Coronary artery (tissue), 2 donors: ENCODE measurements at regions not wholly inside any gene's neighbourhood (a gene's known extent, or its start where the extent isn't known, plus 50 kb on each side); places are given as distances from the start of the nearest gene placed in this dataset.

Source experiments
- DNase-seq: peaks from one replicate; pipeline ENCODE4 v3.0.0-alpha.2; 2017; ENCODE audit warnings: low spot score
- H3K27ac ChIP-seq, 2 donors: fragments of 200-600 bp; sonication (generic); one replicate each; pipeline ENCODE4 v1.5.1; 2016 to 2019
- H3K4me3 ChIP-seq: fragments of 200-600 bp; sonication (generic); 2 replicates; pipeline ENCODE4 v1.5.1; 2016; ENCODE audit warnings: mild to moderate bottlenecking, moderate library complexity
- TF ChIP-seq, protein P1 (sequence below): fragments of 200-600 bp; sonication (generic); IDR thresholded peaks from one replicate; pipeline ENCODE4 v1.5.1; 2019; ENCODE audit warnings: antibody characterized with exemption

DNA sequence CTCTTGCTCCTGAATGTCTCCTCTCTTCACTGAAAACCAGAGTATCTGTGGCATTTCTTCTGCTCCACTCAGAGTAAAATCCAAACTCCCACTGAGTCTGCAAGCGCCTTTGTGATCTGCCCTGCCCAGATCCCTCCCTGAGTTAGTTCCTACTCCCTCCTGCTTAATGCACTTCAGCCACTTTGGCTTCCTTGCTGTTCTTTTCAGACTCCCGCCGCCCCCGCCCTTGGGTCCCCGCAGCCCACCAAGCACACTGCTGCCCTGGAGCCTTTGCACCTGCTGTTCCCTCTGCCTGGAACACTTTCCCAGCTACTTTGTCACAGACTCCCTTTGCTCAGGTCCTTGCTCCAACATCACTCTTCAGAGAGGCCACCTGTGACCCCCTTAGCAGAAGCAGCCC, 127.2 kb upstream of the SLC25A48 start:
- Histone ChIP-seq H3K4me3 (no peak overlapping the region), H3K27ac (no peak overlapping the region)
- TF ChIP-seq, protein P1, sequence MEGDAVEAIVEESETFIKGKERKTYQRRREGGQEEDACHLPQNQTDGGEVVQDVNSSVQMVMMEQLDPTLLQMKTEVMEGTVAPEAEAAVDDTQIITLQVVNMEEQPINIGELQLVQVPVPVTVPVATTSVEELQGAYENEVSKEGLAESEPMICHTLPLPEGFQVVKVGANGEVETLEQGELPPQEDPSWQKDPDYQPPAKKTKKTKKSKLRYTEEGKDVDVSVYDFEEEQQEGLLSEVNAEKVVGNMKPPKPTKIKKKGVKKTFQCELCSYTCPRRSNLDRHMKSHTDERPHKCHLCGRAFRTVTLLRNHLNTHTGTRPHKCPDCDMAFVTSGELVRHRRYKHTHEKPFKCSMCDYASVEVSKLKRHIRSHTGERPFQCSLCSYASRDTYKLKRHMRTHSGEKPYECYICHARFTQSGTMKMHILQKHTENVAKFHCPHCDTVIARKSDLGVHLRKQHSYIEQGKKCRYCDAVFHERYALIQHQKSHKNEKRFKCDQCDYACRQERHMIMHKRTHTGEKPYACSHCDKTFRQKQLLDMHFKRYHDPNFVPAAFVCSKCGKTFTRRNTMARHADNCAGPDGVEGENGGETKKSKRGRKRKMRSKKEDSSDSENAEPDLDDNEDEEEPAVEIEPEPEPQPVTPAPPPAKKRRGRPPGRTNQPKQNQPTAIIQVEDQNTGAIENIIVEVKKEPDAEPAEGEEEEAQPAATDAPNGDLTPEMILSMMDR, result no peak
- no peak for DNase-seq

- TF ChIP-seq, protein P1, result no peak
- no peak overlapping the region for H3K27ac ChIP-seq
- H3K4me3 ChIP-seq, result no peak overlapping the region
- no peak for DNase-seq
Observed at GRCh38 chr5:135706893-135707292, 127.6 kb upstream of the SLC25A48 start.

- TF ChIP-seq, protein P1, result no peak
- Histone ChIP-seq H3K27ac (no peak overlapping the region), H3K4me3 (no peak overlapping the region)
Observed at GRCh38 chr5:135706474-135706873, 127.7 kb upstream of the CXCL14 start.

GRCh38 chr5:135705941-135706466, 127.2 kb upstream of the CXCL14 start:
- Histone ChIP-seq H3K27ac (no peak overlapping the region), H3K4me3 (no peak overlapping the region)
- TF ChIP-seq, protein P1, result no peak
- DNase-seq, result no peak

More at GRCh38 chr5:135706474-135706873, 127.7 kb upstream of the CXCL14 start:
- DNase-seq, result no peak

- DNase-seq, result no peak
- Histone ChIP-seq H3K4me3 (no peak overlapping the region), H3K27ac (no peak overlapping the region)
- TF ChIP-seq, protein P1, result no peak
Observed at GRCh38 chr5:135705141-135705631, 126.4 kb upstream of the CXCL14 start.

GRCh38 chr5:135704616-135705015, 125.8 kb upstream of the CXCL14 start:
- H3K27ac ChIP-seq, result no peak overlapping the region
- H3K4me3 ChIP-seq, result no peak overlapping the region
- TF ChIP-seq, protein P1, result no peak
- DNase-seq, result no peak

- no peak overlapping the region for H3K27ac ChIP-seq
- TF ChIP-seq, protein P1, result no peak
- DNase-seq, result no peak
- H3K4me3 ChIP-seq, result no peak overlapping the region
Observed at GRCh38 chr5:135703016-135703550, 124.3 kb upstream of the CXCL14 start.
